NCI-H1417 (cell line): ENCODE measurements at regions not wholly inside any gene's neighbourhood (a gene's known extent, or its start where the extent isn't known, plus 50 kb on each side); places are given as distances from the start of the nearest gene placed in this dataset.

Experiments
- DNase-seq, 3 experiments: peaks; one replicate each; lab custom pipeline; 2025; lab: John Stamatoyannopoulos, UW

GRCh38 chr1:11596295-11596694 is 57.9 kb downstream of the FBXO2 start:
- no peak for DNase-seq

DNA sequence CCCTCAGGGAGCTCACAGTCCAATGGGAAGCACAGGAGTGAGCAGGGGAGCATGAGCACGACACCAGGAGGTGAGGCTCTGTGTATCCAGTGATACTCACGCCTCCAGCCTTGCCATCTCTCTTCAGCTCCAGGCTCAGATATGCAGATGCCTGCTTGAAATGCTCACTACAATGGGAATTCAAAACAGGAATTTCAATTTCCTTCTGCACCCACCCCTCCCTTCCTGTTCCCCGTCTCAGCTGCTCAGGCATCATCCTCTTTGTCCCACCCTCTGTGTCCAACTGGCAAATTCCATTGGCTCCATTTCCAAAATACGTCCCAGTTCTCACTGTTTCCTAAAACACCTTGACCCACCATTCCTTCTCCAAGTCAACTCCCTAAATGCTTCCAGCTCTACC is 58.9 kb downstream of the FBXO2 start:
- DNase-seq: no peak

GRCh38 chr1:11594625-11595024 is 59.6 kb downstream of the FBXO2 start:
- DNase-seq: no peak

GRCh38 chr1:11594222-11594621 is 60.0 kb downstream of the FBXO2 start:
- DNase-seq: no peak

DNA sequence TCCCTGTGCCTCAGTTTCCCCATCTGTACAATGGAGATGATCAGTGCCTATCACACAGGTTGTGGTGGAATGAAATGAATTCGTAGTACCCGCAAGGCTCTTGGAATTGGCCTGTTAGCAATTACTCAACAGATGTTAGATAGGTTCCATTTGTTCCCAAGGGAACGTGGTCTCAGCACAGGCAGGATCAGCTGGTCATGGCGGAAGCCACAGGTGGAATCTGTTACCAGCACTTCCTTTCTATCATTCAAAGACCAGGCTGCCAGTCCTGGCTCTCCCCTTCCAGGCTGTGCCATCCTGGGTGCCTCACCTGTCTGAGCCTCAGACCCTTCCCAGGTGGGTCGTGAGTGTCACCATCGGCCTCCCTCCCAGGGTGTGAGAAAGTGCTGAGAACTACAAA is 61.5 kb downstream of the FBXO2 start:
- DNase-seq: peak in 1 of 3 experiments; percentile 5

DNA sequence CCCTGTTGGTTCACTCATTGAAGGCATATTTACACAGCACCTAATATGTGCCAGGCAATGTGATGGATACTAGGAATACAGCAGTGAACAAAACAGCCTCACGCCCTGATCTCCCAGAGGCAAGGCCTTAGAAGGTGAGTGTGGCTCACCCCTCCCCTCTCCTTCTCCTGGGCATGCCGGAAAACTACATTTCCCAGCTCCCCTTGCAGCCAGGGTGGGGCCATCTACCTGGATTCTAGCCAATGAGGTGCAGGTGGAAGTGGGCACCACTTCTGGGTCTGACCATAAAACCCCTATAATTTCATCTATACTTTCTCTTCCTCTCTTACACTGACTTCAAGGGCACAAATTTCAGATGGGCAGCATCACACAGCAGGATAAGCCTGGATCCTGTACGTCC is 63.8 kb downstream of the FBXO2 start:
- no peak for DNase-seq
